Stimulated activated CD4-positive, alpha-beta T cell treated with anti-CD3 and anti-CD28 coated beads, Interleukin-15, amount 100 ng/mL, for 24 hours (primary cell): ENCODE measurements at regions not wholly inside any gene's neighbourhood (a gene's known extent, or its start where the extent isn't known, plus 50 kb on each side); places are given as distances from the start of the nearest gene placed in this dataset.
"Not testable (repeated sequence)": the region's sequence is repeated elsewhere in the genome, so short reads cannot be mapped to it uniquely, and the experiment has no call there.

Experiments
- DNase-seq: peaks from one replicate; pipeline ENCODE4 v3.0.0-alpha.2; 2020

GRCh38 chr15:24848050-24848449 lies 106.7 kb upstream of the SNRPN start:
- peak; percentile 18 for DNase-seq

DNA sequence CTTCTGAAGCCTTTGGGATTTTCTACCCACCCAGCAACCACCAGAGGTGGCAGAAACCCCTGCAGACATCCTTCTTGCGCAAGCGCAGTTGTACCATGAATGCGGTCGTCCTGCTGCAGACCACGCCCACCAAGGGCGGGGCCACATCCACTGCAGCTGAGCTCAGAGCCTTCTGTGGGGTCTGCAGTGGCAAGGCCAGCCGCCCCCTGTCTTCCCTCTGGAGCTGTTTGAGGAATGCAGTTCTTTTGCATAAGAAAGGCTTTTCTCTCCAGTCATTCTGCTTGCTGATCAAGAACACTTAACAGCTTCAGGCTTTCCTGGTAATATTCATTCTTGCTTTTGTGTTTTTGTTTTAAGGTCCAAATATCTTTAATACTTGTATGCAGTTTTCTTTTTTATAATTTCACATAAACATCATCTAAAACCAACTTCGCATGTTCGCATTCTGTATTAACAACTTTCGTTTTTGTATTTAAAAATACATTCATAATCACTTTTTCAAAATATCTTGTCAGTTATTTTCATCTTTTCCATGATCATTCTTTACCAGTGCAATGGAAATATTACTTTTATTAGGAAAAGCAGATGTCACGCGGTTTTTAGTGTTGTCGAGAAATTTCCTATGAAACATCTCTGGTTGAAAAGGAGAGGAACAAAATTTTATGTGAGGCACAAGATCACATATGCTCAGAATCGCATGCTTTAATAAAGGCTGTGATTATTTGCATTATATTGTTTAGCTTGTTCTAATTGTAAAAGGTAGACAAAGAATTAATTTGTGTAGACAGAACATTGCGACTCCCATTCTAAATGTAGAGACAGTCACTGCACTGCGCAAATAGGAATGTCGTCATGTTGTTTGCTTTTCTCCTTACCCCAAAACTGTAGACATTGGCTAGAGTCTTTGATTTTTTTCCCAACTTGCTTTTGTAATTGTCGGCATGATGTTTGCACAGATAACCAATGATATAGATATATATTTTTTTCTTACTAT lies 98.1 kb upstream of the SNRPN start:
- DNase-seq, result no peak

GRCh38 chr15:24857763-24858162 lies 97.0 kb upstream of the SNRPN start:
- DNase-seq, result no peak

DNA sequence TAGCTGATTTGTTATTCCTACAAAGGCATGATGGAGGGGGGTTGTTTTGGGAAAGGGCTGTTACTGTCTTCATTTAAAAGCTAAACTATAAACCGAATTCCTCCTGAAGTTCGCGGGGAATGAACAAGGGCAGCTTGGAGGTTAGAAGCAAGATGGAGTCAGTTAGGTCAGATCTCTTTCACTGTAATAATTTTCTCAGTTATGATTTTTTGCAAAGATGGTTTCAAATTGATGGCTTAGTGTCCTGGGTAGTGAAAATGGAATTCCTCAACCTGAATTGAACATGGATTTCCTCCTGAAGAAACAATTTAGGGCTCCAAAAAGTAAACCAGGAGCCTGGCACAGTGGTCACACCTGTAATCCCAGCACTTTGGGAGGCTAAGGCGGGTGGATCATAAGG lies 96.6 kb upstream of the SNRPN start:
- not testable (repeated sequence) for DNase-seq

GRCh38 chr15:24858737-24859601 lies 95.8 kb upstream of the SNRPN start:
- DNase-seq, result no peak

DNA sequence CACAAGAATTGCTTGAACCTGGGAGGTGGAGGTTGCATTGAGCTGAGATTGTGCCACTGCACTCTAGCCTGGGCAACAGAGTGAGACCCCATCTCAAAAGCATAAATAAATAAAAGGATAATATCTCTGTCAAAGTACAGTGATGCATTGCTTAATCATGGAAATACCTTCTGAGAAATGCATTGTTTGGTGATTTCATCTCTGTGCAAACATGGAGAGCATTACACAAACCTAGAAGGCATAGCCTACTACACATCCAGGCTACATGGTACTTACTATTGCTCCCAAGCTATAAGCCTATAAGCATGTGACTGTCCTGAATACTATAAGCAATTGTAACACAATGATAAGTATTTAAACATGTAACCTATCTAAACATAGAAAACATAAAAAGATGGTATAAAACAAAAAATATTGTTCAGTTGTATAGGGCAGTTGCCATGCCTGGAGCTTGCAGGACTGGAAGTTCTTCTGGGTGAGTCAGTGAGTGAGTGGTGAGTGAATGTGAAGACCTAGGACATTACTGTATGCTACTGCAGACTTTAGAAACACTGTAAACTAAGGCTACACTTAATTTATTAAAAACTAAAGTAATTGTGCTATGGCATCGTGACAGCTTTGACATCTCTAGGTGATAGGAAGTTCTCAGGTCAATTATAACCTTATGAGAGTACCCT lies 93.6 kb upstream of the SNRPN start:
- no peak for DNase-seq

DNA sequence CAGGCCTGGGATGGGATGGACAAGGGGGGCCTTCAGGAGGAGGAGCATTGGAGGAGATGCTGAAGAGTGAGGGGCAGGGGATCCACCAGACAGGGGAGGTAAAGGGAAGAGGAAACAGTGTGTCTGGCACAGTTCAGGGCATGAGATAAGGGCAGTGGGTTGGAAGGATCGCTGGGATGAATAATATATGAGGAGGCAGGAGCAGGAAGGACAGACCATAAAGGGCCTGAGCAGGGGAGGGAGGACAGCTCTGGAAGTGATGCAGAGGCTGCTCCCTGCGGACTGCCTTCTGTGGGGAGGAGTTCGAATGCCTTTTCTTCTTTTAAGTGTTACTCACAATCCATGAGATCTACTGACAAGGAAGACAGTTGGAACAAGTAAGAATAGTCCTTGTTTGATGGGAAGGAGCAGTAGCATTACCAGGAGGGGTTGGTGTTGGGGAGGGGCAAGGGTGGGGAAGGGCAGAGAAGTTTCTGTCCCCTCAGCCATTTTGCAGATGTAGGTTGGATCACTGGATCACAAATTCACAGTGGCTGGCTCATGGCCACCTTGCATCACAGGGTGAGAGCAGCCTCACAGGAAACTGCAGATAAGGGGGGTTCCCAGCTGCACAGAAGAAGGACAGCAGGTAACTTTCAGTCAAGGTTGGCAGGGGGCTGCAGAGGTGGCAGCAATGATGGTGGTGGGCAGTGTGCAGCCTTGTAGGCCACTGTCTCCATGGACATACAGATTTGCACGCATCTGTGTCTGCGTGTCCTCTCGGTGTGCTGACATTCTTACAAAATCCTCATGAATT lies 91.9 kb upstream of the SNRPN start:
- no peak for DNase-seq

DNA sequence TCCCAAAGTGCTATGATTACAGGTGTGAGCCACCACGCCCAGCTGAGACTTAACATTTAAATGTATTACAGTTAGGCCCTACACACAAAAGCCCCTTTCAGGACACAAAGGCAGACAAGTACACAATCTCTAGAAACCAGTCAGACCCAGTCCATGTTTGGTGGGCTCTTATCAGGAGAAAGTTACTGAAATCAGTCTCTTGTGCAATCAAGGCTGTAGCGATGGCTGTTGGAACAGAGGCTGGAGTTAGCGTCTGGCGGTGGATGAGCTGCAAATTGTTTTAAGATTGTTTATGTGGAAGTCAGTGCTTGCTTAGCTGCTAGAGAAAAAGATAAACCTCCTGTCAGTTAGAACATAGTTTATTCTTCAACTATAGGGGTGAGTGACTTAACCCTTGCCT lies 89.5 kb upstream of the SNRPN start:
- DNase-seq, result no peak

GRCh38 chr15:24877174-24877573 lies 77.6 kb upstream of the SNRPN start:
- no peak for DNase-seq

- DNase-seq, result peak; percentile 7
These were observed 76.6 kb upstream of the SNRPN start for GRCh38 chr15:24878153-24878552.

DNA sequence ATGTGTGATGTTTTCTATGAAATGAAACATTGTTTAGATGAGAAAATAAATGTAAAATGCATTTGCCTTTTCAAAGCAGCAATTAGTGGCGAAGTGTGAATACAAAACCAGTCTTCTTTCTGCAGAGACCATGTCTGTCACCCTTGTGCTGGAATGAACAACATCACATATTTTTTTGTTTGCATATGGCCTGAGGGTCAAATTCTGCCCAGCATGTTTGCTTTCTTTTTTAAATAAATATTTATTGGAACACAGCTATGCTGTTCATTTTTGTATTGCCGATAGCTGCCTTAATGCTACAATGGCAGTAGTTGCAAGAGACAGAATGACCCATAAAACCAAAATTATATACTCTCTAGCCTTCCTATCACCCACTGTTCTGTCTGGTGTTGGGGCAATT lies 75.3 kb upstream of the SNRPN start:
- no peak for DNase-seq

DNA sequence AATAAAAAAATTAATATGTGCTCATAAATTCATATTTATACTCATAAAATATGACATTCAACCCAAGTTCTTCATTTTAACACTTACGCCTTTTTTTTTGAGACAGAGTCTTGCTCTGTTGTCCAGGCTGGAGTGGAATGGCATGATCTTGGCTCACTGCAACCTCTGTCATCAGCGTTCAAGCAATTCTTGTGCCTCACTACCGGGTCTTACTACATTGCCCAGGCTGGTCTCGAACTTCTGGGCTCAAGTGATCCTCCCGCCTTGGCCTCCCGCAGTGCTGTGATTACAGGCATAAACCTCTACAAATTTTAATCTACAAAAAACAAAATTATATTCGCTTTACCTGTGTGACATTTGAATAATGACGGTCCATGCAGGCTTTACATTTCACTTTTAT lies 74.1 kb upstream of the SNRPN start:
- DNase-seq, result no peak

DNA sequence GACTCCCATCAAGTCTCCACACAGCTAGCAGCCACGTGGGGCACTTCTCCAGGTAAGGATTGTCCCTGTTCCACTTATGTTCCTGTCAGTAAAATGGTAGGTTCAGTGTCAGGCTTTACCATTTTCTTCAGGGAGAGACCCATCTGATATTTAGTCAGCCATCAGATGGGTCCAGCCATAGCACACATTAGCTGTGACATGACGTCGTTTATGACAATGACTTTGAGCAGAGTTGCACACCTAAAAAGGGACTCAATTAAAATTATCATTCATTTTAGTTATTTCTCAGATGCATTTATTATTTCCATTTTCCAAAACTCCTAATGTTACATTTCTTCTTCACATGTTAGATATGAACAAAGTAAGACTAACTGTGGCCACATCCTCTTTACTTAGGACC lies 68.2 kb upstream of the SNRPN start:
- no peak for DNase-seq

- DNase-seq, result no peak
These were observed 56.0 kb upstream of the SNRPN start for GRCh38 chr15:24898715-24899272.

DNA sequence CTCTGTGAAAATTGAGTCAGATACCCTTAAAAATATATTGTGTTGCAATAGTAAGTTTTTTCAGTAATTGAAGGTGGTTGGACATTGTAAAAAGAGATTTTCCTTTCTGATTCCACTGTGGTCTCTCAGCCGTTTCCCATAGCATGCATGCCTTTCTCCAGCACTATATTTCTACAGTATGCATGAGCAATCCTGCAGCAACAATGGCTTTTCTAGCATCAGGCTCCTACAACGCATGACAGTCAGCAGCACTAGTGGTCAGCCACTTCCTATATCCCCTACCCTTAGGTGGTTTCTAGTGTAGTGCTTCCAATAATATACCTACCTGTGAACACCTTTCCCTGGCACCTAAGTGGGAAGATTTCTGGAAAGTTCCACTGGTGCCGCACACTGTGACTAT lies 55.4 kb upstream of the SNRPN start:
- DNase-seq, result no peak

DNA sequence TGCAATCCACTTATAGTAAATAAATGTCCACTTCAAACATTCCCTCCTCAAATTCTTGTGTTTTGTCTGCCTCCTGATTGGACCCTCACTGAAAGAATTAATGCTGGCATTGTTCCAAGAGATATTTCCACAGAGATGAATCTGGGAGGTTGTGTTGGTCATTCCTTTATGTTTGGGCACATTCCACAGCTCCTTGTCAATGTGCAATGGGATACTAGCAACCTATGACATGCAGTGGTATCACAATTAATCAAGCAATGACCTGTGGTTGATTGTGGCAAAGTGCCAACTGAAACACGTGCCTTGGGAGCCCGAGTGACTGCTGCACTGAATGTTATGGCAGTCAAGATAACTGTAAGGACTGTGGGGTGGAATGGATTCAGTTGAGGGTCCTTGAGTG lies 55.0 kb upstream of the SNRPN start:
- DNase-seq, result no peak

DNA sequence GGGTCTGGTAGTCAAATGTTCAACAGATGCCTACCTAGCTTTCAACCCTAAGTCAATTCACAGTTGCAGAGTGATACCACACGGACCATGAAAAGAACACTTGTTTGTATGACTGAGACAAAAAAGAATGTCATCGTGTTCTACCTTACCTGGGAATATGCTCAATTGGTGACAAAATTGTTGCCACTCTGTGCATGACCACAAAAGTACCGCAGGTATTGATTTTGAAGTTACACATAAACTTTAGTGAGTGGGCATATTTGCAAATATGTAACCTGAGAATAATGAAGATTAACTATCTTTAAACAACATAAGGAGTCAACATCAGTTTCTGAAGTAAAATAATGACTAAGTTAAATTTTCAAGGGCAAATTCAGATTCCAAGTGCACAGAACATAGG lies 53.4 kb upstream of the SNRPN start:
- DNase-seq, result no peak
